MM.1S (cell line): ENCODE measurements at regions not wholly inside any gene's neighbourhood (a gene's known extent, or its start where the extent isn't known, plus 50 kb on each side); places are given as distances from the start of the nearest gene placed in this dataset.

Experiments
- DNase-seq: peaks from one replicate; pipeline ENCODE4 v3.0.0-alpha.2; 2015
- H2AFZ ChIP-seq: fragments of 300-600 bp; sonication (generic); 2 replicates; pipeline ENCODE4 v1.6.0; 2016; ENCODE audit warnings: antibody characterized with exemption, low read length
- H3F3A ChIP-seq: fragments of 300-600 bp; sonication (generic); 2 replicates; pipeline ENCODE4 v1.6.1; 2016; ENCODE audit warnings: mild to moderate bottlenecking, antibody characterized with exemption, low read length, moderate library complexity, mixed read lengths; ENCODE audit not compliant: insufficient read depth
- H3K27ac ChIP-seq: fragments of 300-600 bp; sonication (generic); 2 replicates; pipeline ENCODE4 v1.5.1; 2016; ENCODE audit warnings: mild to moderate bottlenecking, low read length
- H3K27me3 ChIP-seq: fragments of 300-600 bp; sonication (generic); replicated peaks from 2 replicates; pipeline ENCODE4 v1.6.0; 2016; ENCODE audit warnings: low read length; ENCODE audit not compliant: insufficient read depth
- H3K36me3 ChIP-seq: fragments of 300-600 bp; sonication (generic); replicated peaks from 2 replicates; pipeline ENCODE4 v1.6.1; 2016; ENCODE audit warnings: mild to moderate bottlenecking, low read length, mixed read lengths; ENCODE audit not compliant: insufficient read depth
- H3K4me1 ChIP-seq: fragments of 300-600 bp; sonication (generic); 2 replicates; pipeline ENCODE4 v1.6.1; 2016; ENCODE audit warnings: low read length, mixed read lengths
- H3K4me2 ChIP-seq: fragments of 300-600 bp; sonication (generic); 2 replicates; pipeline ENCODE4 v1.6.0; 2016; ENCODE audit warnings: low read depth, low read length
- H3K4me3 ChIP-seq: fragments of 300-600 bp; sonication (generic); 2 replicates; pipeline ENCODE4 v1.5.1; 2016; ENCODE audit warnings: low read length, mixed read lengths
- H3K79me2 ChIP-seq: fragments of 300-600 bp; sonication (generic); 2 replicates; pipeline ENCODE4 v1.6.1; 2016; ENCODE audit warnings: mixed run types, low read length, mixed read lengths
- H3K9ac ChIP-seq: fragments of 300-600 bp; sonication (generic); 2 replicates; pipeline ENCODE4 v1.6.1; 2016; ENCODE audit warnings: low read length, mixed read lengths
- H3K9me2 ChIP-seq: fragments of 300-600 bp; sonication (generic); replicated peaks from 2 replicates; pipeline ENCODE4 v1.6.1; 2016; ENCODE audit warnings: mild to moderate bottlenecking, low read length, mixed read lengths; ENCODE audit not compliant: insufficient read depth
- H3K9me3 ChIP-seq: fragments of 300-600 bp; sonication (generic); replicated peaks from 2 replicates; pipeline ENCODE4 v1.6.1; 2016; ENCODE audit warnings: mild to moderate bottlenecking, low read length, mixed read lengths; ENCODE audit not compliant: insufficient read depth
- H4K20me1 ChIP-seq: fragments of 300-600 bp; sonication (generic); 2 replicates; pipeline ENCODE4 v1.6.1; 2016; ENCODE audit warnings: mild to moderate bottlenecking, low read length, moderate library complexity, mixed read lengths; ENCODE audit not compliant: insufficient read depth
- CTCF ChIP-seq: fragments of 300-600 bp; sonication (generic); IDR thresholded peaks from 2 replicates; pipeline ENCODE4 v1.5.1; 2016; ENCODE audit warnings: antibody characterized with exemption, low read length, mixed read lengths
- EZH2 ChIP-seq: fragments of 300-600 bp; sonication (generic); optimal IDR thresholded peaks from 2 replicates; pipeline ENCODE3; 2017; ENCODE audit warnings: low read depth, mild to moderate bottlenecking, antibody characterized with exemption, low read length, mixed read lengths
- EZH2phosphoT487 ChIP-seq: fragments of 300-600 bp; sonication (generic); IDR thresholded peaks from 2 replicates; pipeline ENCODE4 v1.6.1; 2018; ENCODE audit warnings: antibody characterized with exemption, low read length

- no peaks in the 10 kb centered on the region for H3K9me2 ChIP-seq
- no peaks in the 10 kb centered on the region for H3F3A ChIP-seq
- no peaks in the 10 kb centered on the region for H3K9me3 ChIP-seq
- no peaks in the 10 kb centered on the region for H3K4me1 ChIP-seq
- TF ChIP-seq CTCF = no peak
- TF ChIP-seq EZH2 = no peak
- TF ChIP-seq EZH2phosphoT487 = no peak
- H3K9ac ChIP-seq = no peak overlapping the region
- H3K79me2 ChIP-seq = no peaks in the 10 kb centered on the region
- no peak overlapping the region for H3K27ac ChIP-seq
- no peak overlapping the region for H3K4me2 ChIP-seq
- H2AFZ ChIP-seq = no peak overlapping the region
- no peaks in the 10 kb centered on the region for H4K20me1 ChIP-seq
- no peaks in the 10 kb centered on the region for H3K27me3 ChIP-seq
- no peaks in the 10 kb centered on the region for H3K36me3 ChIP-seq
- H3K4me3 ChIP-seq = no peak overlapping the region
- no peak for DNase-seq
Observed at GRCh38 chr11:15580775-15581095, 466.0 kb downstream of the INSC start.

- H3K4me1 ChIP-seq = no peaks in the 10 kb centered on the region
- H3K36me3 ChIP-seq = no peaks in the 10 kb centered on the region
- no peak overlapping the region for H2AFZ ChIP-seq
- TF ChIP-seq EZH2 (no peak), CTCF (no peak), EZH2phosphoT487 (no peak)
- H3K9me3 ChIP-seq = no peaks in the 10 kb centered on the region
- no peak overlapping the region for H3K4me2 ChIP-seq
- H3K9me2 ChIP-seq = no peaks in the 10 kb centered on the region
- H3F3A ChIP-seq = no peaks in the 10 kb centered on the region
- H3K4me3 ChIP-seq = no peak overlapping the region
- DNase-seq = no peak
- no peaks in the 10 kb centered on the region for H3K79me2 ChIP-seq
- no peak overlapping the region for H3K27ac ChIP-seq
- H4K20me1 ChIP-seq = no peaks in the 10 kb centered on the region
- H3K9ac ChIP-seq = no peak overlapping the region
- no peaks in the 10 kb centered on the region for H3K27me3 ChIP-seq
Observed at GRCh38 chr11:15584158-15584557, 469.4 kb downstream of the INSC start.

DNA sequence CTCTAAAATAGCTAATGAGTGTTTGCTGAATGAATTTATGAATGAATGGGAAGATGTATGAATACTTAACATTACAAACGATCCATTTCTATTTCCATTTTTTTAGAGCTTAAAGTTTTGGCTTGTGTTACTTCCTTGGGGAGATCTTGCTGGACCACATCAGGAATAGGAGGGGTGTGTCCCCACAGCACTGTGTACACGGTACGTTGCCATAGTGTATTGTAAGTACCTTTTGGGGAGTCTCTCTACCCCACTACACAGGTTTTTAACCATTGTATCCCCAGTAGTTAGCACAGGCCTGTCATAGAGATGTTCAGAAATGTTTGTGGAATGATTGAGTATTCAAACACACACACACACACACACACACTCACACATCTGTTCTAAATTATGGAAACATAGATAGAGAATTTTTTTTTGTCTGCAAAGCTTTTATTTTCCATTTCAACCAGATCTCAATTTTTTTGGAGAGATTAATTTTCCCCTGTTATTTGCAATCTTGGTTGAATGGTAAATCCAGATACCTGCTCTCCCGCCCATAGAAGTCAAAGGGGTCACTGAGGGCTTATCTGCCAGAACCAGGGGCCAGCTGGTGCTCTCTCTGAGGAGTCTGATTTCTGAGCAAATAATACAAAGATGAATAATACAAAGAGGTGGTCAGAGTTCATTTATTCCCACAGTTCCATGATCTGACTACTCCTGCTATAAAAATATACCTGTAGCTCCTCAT is 471.0 kb downstream of the INSC start:
- H2AFZ ChIP-seq = no peak overlapping the region
- H3K27ac ChIP-seq = no peak overlapping the region
- H3K27me3 ChIP-seq = no peaks in the 10 kb centered on the region
- no peaks in the 10 kb centered on the region for H3F3A ChIP-seq
- H3K9me2 ChIP-seq = no peaks in the 10 kb centered on the region
- no peak for TF ChIP-seq CTCF
- TF ChIP-seq EZH2 = no peak
- no peak for TF ChIP-seq EZH2phosphoT487
- H3K4me3 ChIP-seq = no peak overlapping the region
- H3K36me3 ChIP-seq = no peaks in the 10 kb centered on the region
- H3K79me2 ChIP-seq = no peaks in the 10 kb centered on the region
- H3K4me1 ChIP-seq = no peaks in the 10 kb centered on the region
- DNase-seq = no peak
- H3K9ac ChIP-seq = no peak overlapping the region
- no peaks in the 10 kb centered on the region for H3K9me3 ChIP-seq
- no peaks in the 10 kb centered on the region for H4K20me1 ChIP-seq
- no peak overlapping the region for H3K4me2 ChIP-seq
